H1 (cell line): ENCODE measurements at regions not wholly inside any gene's neighbourhood (a gene's known extent, or its start where the extent isn't known, plus 50 kb on each side); places are given as distances from the start of the nearest gene placed in this dataset.

Experiments used
- CTCF ChIA-PET: fragments of 300-600 bp; sonication (Branson Sonifier 250); formaldehyde crosslinking; loops from one replicate; lab custom pipeline; 2021; ENCODE audit not compliant: partially characterized antibody; lab: Charles Lee
- POLR2A ChIA-PET: fragments of 300-600 bp; sonication (Branson Sonifier 250); formaldehyde crosslinking; loops from one replicate; lab custom pipeline; 2021; ENCODE audit warnings: inconsistent platforms; ENCODE audit not compliant: partially characterized antibody; lab: Charles Lee
- DNase-seq, 2 experiments: peaks; one replicate each; pipeline versions ENCODE4 v3.0.0 to v3.0.0-alpha.2; 2010 to 2022; ENCODE audit warnings: low spot score in 2 of 2, low read depth in 1 of 2, mixed read lengths in 1 of 2
- FAIRE-seq: peaks from 2 replicates; lab custom pipeline; 2011; peaks lifted over from hg19 to GRCh38; lab: Jason Lieb, UNC
- H2AFZ ChIP-seq: 2 replicates; pipeline ENCODE4 v1.8.1; 2012; ENCODE audit warnings: low read length, inconsistent platforms
- H2AK5ac ChIP-seq: 2 replicates; pipeline ENCODE4 v1.6.1; 2013; ENCODE audit warnings: low read depth, low read length
- H2BK120ac ChIP-seq: replicated peaks from 2 replicates; pipeline ENCODE3; 2013; ENCODE audit warnings: low read depth, low read length, inconsistent platforms
- H2BK12ac ChIP-seq: 2 replicates; pipeline ENCODE4 v1.6.1; 2013; ENCODE audit warnings: low read depth, low read length
- H2BK15ac ChIP-seq: 2 replicates; pipeline ENCODE4 v1.6.1; 2013; ENCODE audit warnings: low read length
- H2BK20ac ChIP-seq: 2 replicates; pipeline ENCODE4 v1.6.1; 2013; ENCODE audit warnings: low read length
- H2BK5ac ChIP-seq: 2 replicates; pipeline ENCODE4 v1.6.1; 2013; ENCODE audit warnings: low read depth, low read length
- H3K14ac ChIP-seq: 2 replicates; pipeline ENCODE4 v1.6.1; 2013; ENCODE audit warnings: inconsistent platforms; ENCODE audit not compliant: insufficient read length
- H3K18ac ChIP-seq: 2 replicates; pipeline ENCODE4 v1.6.1; 2013; ENCODE audit warnings: low read length; ENCODE audit errors: extremely low read depth
- H3K23ac ChIP-seq: 2 replicates; pipeline ENCODE4 v1.6.1; 2013; ENCODE audit warnings: inconsistent platforms; ENCODE audit not compliant: insufficient read length
- H3K23me2 ChIP-seq: 2 replicates; pipeline ENCODE4 v1.6.1; 2013; ENCODE audit warnings: low read depth, low read length
- H3K27ac ChIP-seq: 2 replicates; pipeline ENCODE4 v1.6.1; 2011; ENCODE audit warnings: low read depth, low read length, inconsistent platforms
- H3K27me3 ChIP-seq, 4 experiments: replicated peaks in 1 of 4; 1 replicate in 1 of 4; 2 replicates in 3 of 4; pipeline versions ENCODE4 v1.6.1 to v1.8.1; 2011 to 2013; ENCODE audit warnings: low read length in 3 of 4, mild to moderate bottlenecking in 3 of 4, inconsistent platforms in 2 of 4, mixed read lengths in 2 of 4, moderate library complexity in 1 of 4; ENCODE audit not compliant: control insufficient read depth in 3 of 4, insufficient read depth in 3 of 4; ENCODE audit errors: extremely low read depth in 1 of 4
- H3K36me3 ChIP-seq, 4 experiments: 2 replicates each; pipeline versions ENCODE4 v1.6.1 to v1.8.1; 2011 to 2013; ENCODE audit warnings: mild to moderate bottlenecking in 4 of 4, low read length in 3 of 4, moderate library complexity in 2 of 4, control low read depth in 1 of 4, inconsistent platforms in 1 of 4; ENCODE audit not compliant: insufficient read depth in 4 of 4, control insufficient read depth in 2 of 4
- H3K4ac ChIP-seq: replicated peaks from 2 replicates; pipeline ENCODE3; 2013; ENCODE audit warnings: low read length, low read depth, mixed read lengths, inconsistent platforms; ENCODE audit not compliant: insufficient read length
- H3K4me1 ChIP-seq, 4 experiments: replicated peaks in 1 of 4; 1 replicate in 1 of 4; 2 replicates in 3 of 4; pipeline versions ENCODE4 v1.6.1 to v1.8.1; 2011 to 2013; ENCODE audit warnings: low read length in 3 of 4, inconsistent platforms in 2 of 4, mixed read lengths in 1 of 4; ENCODE audit not compliant: insufficient read depth in 4 of 4, control insufficient read depth in 3 of 4
- H3K4me2 ChIP-seq, 2 experiments: 2 replicates each; pipeline versions ENCODE4 v1.6.1 to v1.8.1; 2011 to 2013; ENCODE audit warnings: low read depth in 2 of 2, low read length in 2 of 2, control low read depth in 1 of 2, inconsistent platforms in 1 of 2, mild to moderate bottlenecking in 1 of 2; ENCODE audit not compliant: insufficient read depth in 1 of 2
- H3K4me3 ChIP-seq, 4 experiments: fragments of 200-600, 300-600 bp in 1 of 4; sonication (generic), shearing (Covaris generic), sonication (Bioruptor Twin) in 1 of 4; 2 replicates each; pipeline versions ENCODE4 v1.5.1 to v1.8.1; 2011 to 2016; ENCODE audit warnings: low read length in 4 of 4, low read depth in 3 of 4, control low read depth in 2 of 4, inconsistent platforms in 2 of 4, mild to moderate bottlenecking in 2 of 4, mixed read lengths in 1 of 4, moderate library complexity in 1 of 4; ENCODE audit not compliant: insufficient read depth in 2 of 4; ENCODE audit errors: extremely low read depth in 1 of 4
- H3K56ac ChIP-seq: replicated peaks from 2 replicates; pipeline ENCODE3; 2013; ENCODE audit warnings: low read depth, mild to moderate bottlenecking, mixed read lengths, low read length, inconsistent platforms; ENCODE audit not compliant: insufficient read length
- H3K79me1 ChIP-seq: 2 replicates; pipeline ENCODE4 v1.6.1; 2013; ENCODE audit warnings: low read depth, low read length, control low read depth
- H3K79me2 ChIP-seq, 2 experiments: 2 replicates each; pipeline versions ENCODE4 v1.6.1 to v1.8.1; 2012 to 2013; ENCODE audit warnings: low read length in 2 of 2, mild to moderate bottlenecking in 2 of 2, inconsistent platforms in 1 of 2; ENCODE audit not compliant: insufficient read depth in 2 of 2, control insufficient read depth in 1 of 2
- H3K9ac ChIP-seq, 4 experiments: replicated peaks in 1 of 4; 1 replicate in 1 of 4; 2 replicates in 3 of 4; pipeline versions ENCODE4 v1.6.1 to v1.8.1; 2011 to 2013; ENCODE audit warnings: low read depth in 3 of 4, low read length in 3 of 4, control low read depth in 2 of 4, mild to moderate bottlenecking in 2 of 4, moderate library complexity in 2 of 4, inconsistent platforms in 1 of 4; ENCODE audit errors: extremely low read depth in 1 of 4
- H3K9me3 ChIP-seq, 2 experiments: 2 replicates each; pipeline versions ENCODE4 v1.6.1 to v1.8.1; 2012 to 2013; ENCODE audit warnings: mild to moderate bottlenecking in 2 of 2, moderate library complexity in 2 of 2, control low read depth in 1 of 2, inconsistent platforms in 1 of 2, low read depth in 1 of 2, low read length in 1 of 2, mixed read lengths in 1 of 2; ENCODE audit not compliant: insufficient read depth in 2 of 2
- H4K20me1 ChIP-seq, 2 experiments: replicated peaks in 1 of 2; 2 replicates each; pipeline versions ENCODE3 to v1.8.1; 2011 to 2013; ENCODE audit warnings: inconsistent platforms in 2 of 2, low read length in 2 of 2, mild to moderate bottlenecking in 1 of 2; ENCODE audit not compliant: insufficient read depth in 2 of 2, control insufficient read depth in 1 of 2
- H4K5ac ChIP-seq: 2 replicates; pipeline ENCODE4 v1.6.1; 2013; ENCODE audit warnings: low read length, low read depth, mixed read lengths, inconsistent platforms; ENCODE audit not compliant: insufficient read length
- H4K8ac ChIP-seq: 2 replicates; pipeline ENCODE4 v1.8.0; 2013; ENCODE audit warnings: mild to moderate bottlenecking, moderate library complexity, low read length, inconsistent platforms; ENCODE audit not compliant: insufficient read depth; ENCODE audit errors: extremely low read depth
- H4K91ac ChIP-seq: replicated peaks from 2 replicates; pipeline ENCODE3; 2013; ENCODE audit warnings: low read length, mixed read lengths, inconsistent platforms; ENCODE audit not compliant: insufficient read length
- FOSL1 ChIP-seq: IDR thresholded peaks from 2 replicates; pipeline ENCODE4 v1.6.1; 2011; ENCODE audit warnings: mild to moderate bottlenecking, low read depth, low read length, moderate library complexity; ENCODE audit not compliant: insufficient read depth
- KDM1A ChIP-seq: fragments of 200-600, 300-600 bp; sonication (generic); IDR thresholded peaks from 2 replicates; pipeline ENCODE4 v1.7.1; 2016; ENCODE audit warnings: mild to moderate bottlenecking, low read length, borderline replicate concordance
- POLR2A ChIP-seq, 2 experiments: IDR thresholded peaks; 1 replicate in 1 of 2; 2 replicates in 1 of 2; pipeline ENCODE4 v1.6.1; 2011; ENCODE audit warnings: low read depth in 2 of 2, low read length in 2 of 2, mild to moderate bottlenecking in 2 of 2; ENCODE audit errors: control extremely low read depth in 1 of 2
- WGBS, 2 experiments: shearing (Covaris generic) in 1 of 2; methylation state at CpG; one replicate each; pipeline versions ENCODE4 v1.1.6 to v1.1.7; 2013 to 2015; ENCODE audit warnings: low lambda C conversion rate in 2 of 2, mixed read lengths in 2 of 2, inconsistent platforms in 1 of 2, low coverage in 1 of 2, missing lambda C conversion rate in 1 of 2; ENCODE audit not compliant: insufficient replicate concordance in 2 of 2, insufficient coverage in 1 of 2, insufficient read length in 1 of 2; ENCODE audit errors: extremely low coverage in 1 of 2, missing lambda C conversion rate in 1 of 2; 5-methylcytosine and 5-hydroxymethylcytosine counted together

DNA sequence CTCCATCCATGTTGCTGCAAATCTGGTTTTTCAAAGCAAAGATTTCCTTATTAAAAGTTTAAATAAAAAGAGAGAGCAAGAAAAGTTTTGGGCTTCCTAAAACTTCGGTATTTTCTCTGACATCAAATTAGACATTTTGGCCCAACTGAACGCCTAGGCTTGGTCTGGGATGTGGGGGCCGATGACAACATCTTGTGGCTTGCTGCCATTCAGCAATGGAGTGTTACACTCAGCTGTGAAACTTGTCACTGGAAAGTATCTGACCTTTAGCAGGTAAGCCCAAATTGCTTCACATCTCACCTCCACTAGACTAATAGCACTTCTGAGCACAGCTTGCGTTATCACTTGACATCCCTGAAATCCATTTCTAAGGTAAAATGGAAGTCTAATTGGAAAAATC lies 320.6 kb downstream of the GATA3 start:
- no peak overlapping the region for H3K4me2 ChIP-seq
- H2AK5ac ChIP-seq, result no peak overlapping the region
- H2AFZ ChIP-seq, result no peak overlapping the region
- H3K9ac ChIP-seq, result no peak overlapping the region
- POLR2A ChIA-PET, result no interaction called here
- H3K4me3 ChIP-seq, result no peak overlapping the region
- H3K56ac ChIP-seq, result no peak overlapping the region
- no peaks in the 10 kb centered on the region for H3K36me3 ChIP-seq
- H3K18ac ChIP-seq, result no peak overlapping the region
- H3K27ac ChIP-seq, result no peak overlapping the region
- no peaks in the 10 kb centered on the region for H3K9me3 ChIP-seq
- H2BK120ac ChIP-seq, result no peak overlapping the region
- H3K23ac ChIP-seq, result no peak overlapping the region
- H3K14ac ChIP-seq, result no peak overlapping the region
- TF ChIP-seq POLR2A (IDR thresholded peaks at IDR 0.05; ENCODE audit: control extremely low read depth in 1 of 2, low read depth in 2 of 2, low read length in 2 of 2) (no peak), KDM1A (no peak), FOSL1 (no peak)
- no peak overlapping the region for H4K91ac ChIP-seq
- WGBS, 2 experiments, result 87% methylated on average over 4 of the region's 4 CpGs; no CpG with 5 or more reads in 1 of the 2 experiments
- FAIRE-seq, result no peak
- H4K8ac ChIP-seq, result no peak overlapping the region
- H3K79me2 ChIP-seq, result no peaks in the 10 kb centered on the region
- H2BK15ac ChIP-seq, result no peak overlapping the region
- no peak overlapping the region for H4K5ac ChIP-seq
- H2BK12ac ChIP-seq, result no peak overlapping the region
- peaks cover 0 to 4% (median 1%) of the 10 kb centered on the region in 4 experiments; a peak in 3 of 7 replicates for H3K4me1 ChIP-seq
- no peak overlapping the region for H3K4ac ChIP-seq
- no peaks in the 10 kb centered on the region for H3K27me3 ChIP-seq
- no peaks in the 10 kb centered on the region for H3K79me1 ChIP-seq
- CTCF ChIA-PET, result interaction anchor here (0.6 to 2.1 kb wide), 3 partner anchors 71 to 611 kb away, joined by 3 to 4 read pairs (median 3); no protein-coding TSS in a partner anchor
- H2BK20ac ChIP-seq, result no peak overlapping the region
- no peaks in the 10 kb centered on the region for H3K23me2 ChIP-seq
- DNase-seq, result no peak
- H2BK5ac ChIP-seq, result no peak overlapping the region
- H4K20me1 ChIP-seq, result no peaks in the 10 kb centered on the region
